ENCODE measurements at regions not wholly inside any gene's neighbourhood (a gene's known extent, or its start where the extent isn't known, plus 50 kb on each side); places are given as distances from the start of the nearest gene placed in this dataset.

GRCh38 chr1:90358448-90358847, 358.7 kb downstream of the BARHL2 start:
- H3K36me3 Mint-ChIP-seq (ENCODE audit: low read depth), result no peaks in the 10 kb centered on the region
- no peak overlapping the region for H3K9ac ChIP-seq (ENCODE audit: extremely low read depth, low read length, poor library complexity, severe bottlenecking)
- H3K27me3 Mint-ChIP-seq (ENCODE audit: insufficient read depth), result no peaks in the 10 kb centered on the region
- H3K4me3 Mint-ChIP-seq, result no peak overlapping the region
- DNase-seq, result no peak
- no peak overlapping the region for H3K4me3 ChIP-seq (ENCODE audit: low read length)
- H3K36me3 ChIP-seq (ENCODE audit: control insufficient read depth, insufficient read depth, low read length), result no peaks in the 10 kb centered on the region
- WGBS, 2 experiments (ENCODE audit: insufficient coverage in 1 of 2, insufficient read length in 1 of 2), result 100% methylated on average over 2 of the region's 2 CpGs; no CpG with 5 or more reads in 1 of the 2 experiments
- TF ChIP-seq CTCF (conservative IDR thresholded peaks at IDR 0.05), result no peak
- H3K9me3 ChIP-seq (ENCODE audit: control insufficient read depth, low read length), result no peaks in the 10 kb centered on the region
- H3K27ac ChIP-seq (ENCODE audit: low read depth, low read length), result no peak overlapping the region
- no peaks in the 10 kb centered on the region for H3K9me3 Mint-ChIP-seq
- no peaks in the 10 kb centered on the region for H3K27me3 ChIP-seq (ENCODE audit: control insufficient read depth, insufficient read depth, low read length, poor library complexity, severe bottlenecking)
- H3K4me1 ChIP-seq (ENCODE audit: control insufficient read depth, insufficient read depth, low read length), result no peaks in the 10 kb centered on the region
- no peak overlapping the region for H3K27ac Mint-ChIP-seq
- peaks cover 7% of the 10 kb centered on the region for H3K4me1 Mint-ChIP-seq

- no peak for DNase-seq
- Histone ChIP-seq H3K4me3 (ENCODE audit: low read length) (no peak overlapping the region), H3K27me3 (ENCODE audit: control insufficient read depth, insufficient read depth, low read length, poor library complexity, severe bottlenecking) (no peaks in the 10 kb centered on the region), H3K9me3 (ENCODE audit: control insufficient read depth, low read length) (no peaks in the 10 kb centered on the region), H3K36me3 (ENCODE audit: control insufficient read depth, insufficient read depth, low read length) (no peaks in the 10 kb centered on the region), H3K9ac (ENCODE audit: extremely low read depth, low read length, poor library complexity, severe bottlenecking) (no peak overlapping the region), H3K27ac (ENCODE audit: low read depth, low read length) (no peak overlapping the region), H3K4me1 (ENCODE audit: control insufficient read depth, insufficient read depth, low read length) (no peaks in the 10 kb centered on the region)
- WGBS, 2 experiments (ENCODE audit: insufficient coverage in 1 of 2, insufficient read length in 1 of 2), result 85% methylated on average over 2 of the region's 2 CpGs; no CpG with 5 or more reads in 1 of the 2 experiments
- H3K4me1 Mint-ChIP-seq, result peaks cover 7% of the 10 kb centered on the region
- TF ChIP-seq CTCF (conservative IDR thresholded peaks at IDR 0.05), result no peak
- H3K4me3 Mint-ChIP-seq, result no peak overlapping the region
- no peak overlapping the region for H3K27ac Mint-ChIP-seq
- H3K36me3 Mint-ChIP-seq (ENCODE audit: low read depth), result no peaks in the 10 kb centered on the region
- no peaks in the 10 kb centered on the region for H3K27me3 Mint-ChIP-seq (ENCODE audit: insufficient read depth)
- no peaks in the 10 kb centered on the region for H3K9me3 Mint-ChIP-seq
Measured at GRCh38 chr1:90357995-90358394, 359.1 kb downstream of the BARHL2 start.

- H3K4me3 Mint-ChIP-seq, result no peak overlapping the region
- Histone ChIP-seq H3K36me3 (ENCODE audit: control insufficient read depth, insufficient read depth, low read length) (no peaks in the 10 kb centered on the region), H3K4me3 (ENCODE audit: low read length) (no peak overlapping the region), H3K9me3 (ENCODE audit: control insufficient read depth, low read length) (no peaks in the 10 kb centered on the region), H3K27ac (ENCODE audit: low read depth, low read length) (no peak overlapping the region), H3K27me3 (ENCODE audit: control insufficient read depth, insufficient read depth, low read length, poor library complexity, severe bottlenecking) (no peaks in the 10 kb centered on the region), H3K4me1 (ENCODE audit: control insufficient read depth, insufficient read depth, low read length) (no peaks in the 10 kb centered on the region), H3K9ac (ENCODE audit: extremely low read depth, low read length, poor library complexity, severe bottlenecking) (no peak overlapping the region)
- H3K27ac Mint-ChIP-seq, result no peak overlapping the region
- no peaks in the 10 kb centered on the region for H3K9me3 Mint-ChIP-seq
- TF ChIP-seq CTCF (conservative IDR thresholded peaks at IDR 0.05), result no peak
- DNase-seq, result no peak
- H3K27me3 Mint-ChIP-seq (ENCODE audit: insufficient read depth), result no peaks in the 10 kb centered on the region
- WGBS, 2 experiments (ENCODE audit: insufficient coverage in 1 of 2, insufficient read length in 1 of 2), result 93 to 97% methylated on average over 3 to 4 of the region's 4 CpGs
- H3K36me3 Mint-ChIP-seq (ENCODE audit: low read depth), result no peaks in the 10 kb centered on the region
- peaks cover 7% of the 10 kb centered on the region for H3K4me1 Mint-ChIP-seq
Measured at GRCh38 chr1:90356991-90357390, 360.1 kb downstream of the BARHL2 start.

Data from endodermal cell (in vitro differentiated cells).